ENCODE measurements at regions not wholly inside any gene's neighbourhood (a gene's known extent, or its start where the extent isn't known, plus 50 kb on each side); places are given as distances from the start of the nearest gene placed in this dataset.

GRCh38 chr7:22937946-22938345 is 76.0 kb downstream of the HYCC1 start:
- Histone ChIP-seq H3K4ac (ENCODE audit: low read depth, low read length) (no peak overlapping the region), H2BK120ac (ENCODE audit: insufficient read depth, low read length, poor library complexity) (no peak overlapping the region), H4K12ac (ENCODE audit: low read depth, low read length) (no peak overlapping the region), H3K9ac (ENCODE audit: low read length) (no peak overlapping the region), H3K4me1 (ENCODE audit: control insufficient read depth in 1 of 2, insufficient read depth in 2 of 2, low read length in 2 of 2) (no peaks in the 10 kb centered on the region), H4K8ac (ENCODE audit: low read depth, low read length) (no peak overlapping the region), H4K91ac (ENCODE audit: low read depth, low read length) (no peak overlapping the region), H2BK5ac (ENCODE audit: low read depth, low read length, poor library complexity) (no peak overlapping the region), H3K27ac (ENCODE audit: low read depth, low read length) (no peak overlapping the region), H2AFZ (ENCODE audit: insufficient read depth, low read length, poor library complexity) (no peak overlapping the region), H3K79me1 (ENCODE audit: low read length) (no peaks in the 10 kb centered on the region), H3K9me3 (ENCODE audit: insufficient read depth, low read depth, low read length) (no peaks in the 10 kb centered on the region), H3K79me2 (ENCODE audit: control insufficient read depth, insufficient read depth, low read length, poor library complexity) (no peaks in the 10 kb centered on the region), H3K27me3 (ENCODE audit: insufficient read depth, low read length) (no peaks in the 10 kb centered on the region), H3K14ac (ENCODE audit: low read length) (no peak overlapping the region), H2AK5ac (ENCODE audit: low read length) (no peak overlapping the region), H3K18ac (ENCODE audit: low read length) (no peak overlapping the region), H3K4me2 (ENCODE audit: low read length) (no peak overlapping the region), H3K4me3 (ENCODE audit: low read depth, low read length) (no peak overlapping the region), H3K36me3 (ENCODE audit: control insufficient read depth in 1 of 2, insufficient read depth in 2 of 2, low read length in 2 of 2) (no peaks in the 10 kb centered on the region), H2BK12ac (ENCODE audit: low read length) (no peak overlapping the region), H3K23ac (ENCODE audit: low read length) (no peak overlapping the region)
- no peak for DNase-seq
- WGBS (ENCODE audit: extremely low coverage, insufficient coverage, insufficient read length): no CpG with 5 or more reads among the region's 1 CpG

GRCh38 chr7:22936246-22936645 is 77.7 kb downstream of the HYCC1 start:
- no peak for DNase-seq
- H4K91ac ChIP-seq (ENCODE audit: low read depth, low read length): no peak overlapping the region
- no peak overlapping the region for H3K27ac ChIP-seq (ENCODE audit: low read depth, low read length)
- H3K4ac ChIP-seq (ENCODE audit: low read depth, low read length): no peak overlapping the region
- H2BK120ac ChIP-seq (ENCODE audit: insufficient read depth, low read length, poor library complexity): no peak overlapping the region
- H3K9ac ChIP-seq (ENCODE audit: low read length): no peak overlapping the region
- no peak overlapping the region for H2AK5ac ChIP-seq (ENCODE audit: low read length)
- H4K8ac ChIP-seq (ENCODE audit: low read depth, low read length): no peak overlapping the region
- H3K36me3 ChIP-seq (ENCODE audit: control insufficient read depth in 1 of 2, insufficient read depth in 2 of 2, low read length in 2 of 2): no peaks in the 10 kb centered on the region
- H3K9me3 ChIP-seq (ENCODE audit: insufficient read depth, low read depth, low read length): no peaks in the 10 kb centered on the region
- H3K79me2 ChIP-seq (ENCODE audit: control insufficient read depth, insufficient read depth, low read length, poor library complexity): no peaks in the 10 kb centered on the region
- no CpG with 5 or more reads among the region's 3 CpGs for WGBS (ENCODE audit: extremely low coverage, insufficient coverage, insufficient read length)
- no peak overlapping the region for H3K4me3 ChIP-seq (ENCODE audit: low read depth, low read length)
- no peaks in the 10 kb centered on the region for H3K4me1 ChIP-seq (ENCODE audit: control insufficient read depth in 1 of 2, insufficient read depth in 2 of 2, low read length in 2 of 2)
- no peak overlapping the region for H3K18ac ChIP-seq (ENCODE audit: low read length)
- H3K4me2 ChIP-seq (ENCODE audit: low read length): no peak overlapping the region
- no peaks in the 10 kb centered on the region for H3K27me3 ChIP-seq (ENCODE audit: insufficient read depth, low read length)
- H3K79me1 ChIP-seq (ENCODE audit: low read length): no peaks in the 10 kb centered on the region
- H2BK12ac ChIP-seq (ENCODE audit: low read length): no peak overlapping the region
- H3K23ac ChIP-seq (ENCODE audit: low read length): no peak overlapping the region
- H2BK5ac ChIP-seq (ENCODE audit: low read depth, low read length, poor library complexity): no peak overlapping the region
- H4K12ac ChIP-seq (ENCODE audit: low read depth, low read length): no peak overlapping the region
- H3K14ac ChIP-seq (ENCODE audit: low read length): no peak overlapping the region
- no peak overlapping the region for H2AFZ ChIP-seq (ENCODE audit: insufficient read depth, low read length, poor library complexity)

GRCh38 chr7:22935269-22935668 is 78.7 kb downstream of the HYCC1 start:
- no CpG with 5 or more reads among the region's 1 CpG for WGBS (ENCODE audit: extremely low coverage, insufficient coverage, insufficient read length)

DNA sequence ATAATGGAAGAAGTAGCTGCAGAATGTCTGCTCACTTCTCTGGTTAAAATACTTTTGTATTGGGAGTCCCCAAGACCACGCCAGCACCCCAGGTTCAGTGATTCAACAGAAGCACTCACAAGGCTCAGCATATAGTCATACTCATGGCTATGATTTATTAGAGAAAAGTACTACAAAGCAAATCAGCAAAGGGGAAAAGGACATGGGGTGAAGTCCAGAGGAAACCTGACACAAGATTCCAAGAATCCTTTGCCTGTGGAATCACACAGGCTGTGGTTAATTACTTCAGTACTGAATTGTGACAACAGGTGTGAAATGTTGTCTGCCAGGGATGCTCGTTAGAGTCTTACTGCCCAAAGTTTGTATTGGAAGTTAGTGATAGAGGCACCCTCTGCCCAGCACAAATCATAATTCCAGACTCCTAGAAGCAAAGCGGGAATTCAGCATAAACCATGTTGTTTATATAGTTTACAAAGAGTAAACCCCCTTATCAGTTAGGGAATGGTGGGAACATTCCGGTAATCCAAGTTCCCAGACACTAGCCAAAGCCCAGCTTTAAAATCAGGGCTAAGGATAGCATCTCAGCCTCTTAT is 79.4 kb downstream of the HYCC1 start:
- no peak overlapping the region for H3K4ac ChIP-seq (ENCODE audit: low read depth, low read length)
- no peaks in the 10 kb centered on the region for H3K36me3 ChIP-seq (ENCODE audit: control insufficient read depth in 1 of 2, insufficient read depth in 2 of 2, low read length in 2 of 2)
- no peak overlapping the region for H3K9ac ChIP-seq (ENCODE audit: low read length)
- no peak overlapping the region for H4K91ac ChIP-seq (ENCODE audit: low read depth, low read length)
- H3K18ac ChIP-seq (ENCODE audit: low read length): no peak overlapping the region
- no peaks in the 10 kb centered on the region for H3K79me1 ChIP-seq (ENCODE audit: low read length)
- H3K23ac ChIP-seq (ENCODE audit: low read length): no peak overlapping the region
- no peak overlapping the region for H2BK5ac ChIP-seq (ENCODE audit: low read depth, low read length, poor library complexity)
- H3K14ac ChIP-seq (ENCODE audit: low read length): no peak overlapping the region
- WGBS (ENCODE audit: extremely low coverage, insufficient coverage, insufficient read length): no CpG with 5 or more reads among the region's 4 CpGs
- no peaks in the 10 kb centered on the region for H3K27me3 ChIP-seq (ENCODE audit: insufficient read depth, low read length)
- no peak overlapping the region for H2BK12ac ChIP-seq (ENCODE audit: low read length)
- no peaks in the 10 kb centered on the region for H3K79me2 ChIP-seq (ENCODE audit: control insufficient read depth, insufficient read depth, low read length, poor library complexity)
- H4K8ac ChIP-seq (ENCODE audit: low read depth, low read length): no peak overlapping the region
- H2AFZ ChIP-seq (ENCODE audit: insufficient read depth, low read length, poor library complexity): no peak overlapping the region
- H3K9me3 ChIP-seq (ENCODE audit: insufficient read depth, low read depth, low read length): no peaks in the 10 kb centered on the region
- DNase-seq: peak; percentile 30 to 59
- H2BK120ac ChIP-seq (ENCODE audit: insufficient read depth, low read length, poor library complexity): no peak overlapping the region
- no peaks in the 10 kb centered on the region for H3K4me1 ChIP-seq (ENCODE audit: control insufficient read depth in 1 of 2, insufficient read depth in 2 of 2, low read length in 2 of 2)
- no peak overlapping the region for H3K4me3 ChIP-seq (ENCODE audit: low read depth, low read length)
- no peak overlapping the region for H2AK5ac ChIP-seq (ENCODE audit: low read length)
- no peak overlapping the region for H3K4me2 ChIP-seq (ENCODE audit: low read length)
- no peak overlapping the region for H4K12ac ChIP-seq (ENCODE audit: low read depth, low read length)
- no peak overlapping the region for H3K27ac ChIP-seq (ENCODE audit: low read depth, low read length)

More at GRCh38 chr7:22935269-22935668, 78.7 kb downstream of the HYCC1 start:
- H3K4me1 ChIP-seq (ENCODE audit: control insufficient read depth in 1 of 2, insufficient read depth in 2 of 2, low read length in 2 of 2): no peaks in the 10 kb centered on the region
- no peak overlapping the region for H3K23ac ChIP-seq (ENCODE audit: low read length)
- no peak overlapping the region for H2AFZ ChIP-seq (ENCODE audit: insufficient read depth, low read length, poor library complexity)
- H3K14ac ChIP-seq (ENCODE audit: low read length): no peak overlapping the region
- no peak overlapping the region for H2BK12ac ChIP-seq (ENCODE audit: low read length)
- no peaks in the 10 kb centered on the region for H3K9me3 ChIP-seq (ENCODE audit: insufficient read depth, low read depth, low read length)
- no peak overlapping the region for H3K9ac ChIP-seq (ENCODE audit: low read length)
- no peak overlapping the region for H3K27ac ChIP-seq (ENCODE audit: low read depth, low read length)
- H3K79me1 ChIP-seq (ENCODE audit: low read length): no peaks in the 10 kb centered on the region
- H4K8ac ChIP-seq (ENCODE audit: low read depth, low read length): no peak overlapping the region
- no peak overlapping the region for H4K12ac ChIP-seq (ENCODE audit: low read depth, low read length)
- H2BK120ac ChIP-seq (ENCODE audit: insufficient read depth, low read length, poor library complexity): no peak overlapping the region
- no peak overlapping the region for H4K91ac ChIP-seq (ENCODE audit: low read depth, low read length)
- no peaks in the 10 kb centered on the region for H3K79me2 ChIP-seq (ENCODE audit: control insufficient read depth, insufficient read depth, low read length, poor library complexity)
- no peak for DNase-seq
- no peak overlapping the region for H3K18ac ChIP-seq (ENCODE audit: low read length)
- no peak overlapping the region for H2AK5ac ChIP-seq (ENCODE audit: low read length)
- H3K4ac ChIP-seq (ENCODE audit: low read depth, low read length): no peak overlapping the region
- no peaks in the 10 kb centered on the region for H3K36me3 ChIP-seq (ENCODE audit: control insufficient read depth in 1 of 2, insufficient read depth in 2 of 2, low read length in 2 of 2)
- no peaks in the 10 kb centered on the region for H3K27me3 ChIP-seq (ENCODE audit: insufficient read depth, low read length)
- no peak overlapping the region for H3K4me2 ChIP-seq (ENCODE audit: low read length)
- no peak overlapping the region for H2BK5ac ChIP-seq (ENCODE audit: low read depth, low read length, poor library complexity)
- H3K4me3 ChIP-seq (ENCODE audit: low read depth, low read length): no peak overlapping the region

Data from trophoblast cell (in vitro differentiated cells and primary cell).